8988T (cell line): ENCODE measurements at regions not wholly inside any gene's neighbourhood (a gene's known extent, or its start where the extent isn't known, plus 50 kb on each side); places are given as distances from the start of the nearest gene placed in this dataset.

Source experiments
- DNase-seq: peaks from one replicate; pipeline ENCODE4 v3.0.0; 2011

GRCh38 chr1:84090447-84091245, 53.4 kb upstream of the PRKACB start:
- DNase-seq: no peak

DNA sequence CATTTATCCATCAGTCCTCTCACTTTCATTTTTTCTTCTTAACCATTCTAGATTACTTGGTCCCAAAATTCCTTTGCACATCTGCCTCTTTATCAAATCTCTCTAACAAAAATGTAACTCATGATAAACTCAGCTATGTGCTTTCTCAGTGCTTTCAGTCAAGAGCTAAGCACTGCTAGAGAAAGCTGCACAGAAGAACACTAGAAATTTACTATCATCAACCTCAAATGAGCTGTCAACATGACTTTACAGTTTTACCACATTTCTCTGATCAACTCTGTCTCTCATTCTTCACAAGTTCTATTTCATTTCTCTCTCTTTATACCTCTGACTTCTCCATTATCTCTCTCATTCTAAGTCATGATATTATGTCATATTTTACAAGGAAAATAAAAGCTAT, 54.2 kb upstream of the PRKACB start:
- no peak for DNase-seq

DNA sequence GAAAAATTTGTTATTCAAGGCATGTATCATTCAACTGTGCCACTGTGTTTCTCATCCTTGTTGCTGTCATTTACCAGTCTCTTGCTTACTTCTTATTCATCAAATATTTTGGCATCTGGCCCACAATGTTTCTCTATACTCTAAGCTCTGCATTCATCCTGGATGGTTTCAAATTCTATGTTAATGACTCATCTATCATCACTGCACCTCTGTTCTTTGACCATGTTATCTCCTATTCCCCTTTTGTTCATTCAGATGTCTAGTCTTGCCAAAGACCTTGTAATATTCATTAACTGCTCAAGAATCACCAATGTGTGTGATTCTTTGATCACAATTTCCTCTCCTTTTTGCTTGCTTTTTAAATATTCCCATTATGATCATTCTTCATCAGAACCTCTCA, 54.6 kb upstream of the PRKACB start:
- no peak for DNase-seq

GRCh38 chr1:84086616-84087015, 57.5 kb upstream of the PRKACB start:
- no peak for DNase-seq

DNA sequence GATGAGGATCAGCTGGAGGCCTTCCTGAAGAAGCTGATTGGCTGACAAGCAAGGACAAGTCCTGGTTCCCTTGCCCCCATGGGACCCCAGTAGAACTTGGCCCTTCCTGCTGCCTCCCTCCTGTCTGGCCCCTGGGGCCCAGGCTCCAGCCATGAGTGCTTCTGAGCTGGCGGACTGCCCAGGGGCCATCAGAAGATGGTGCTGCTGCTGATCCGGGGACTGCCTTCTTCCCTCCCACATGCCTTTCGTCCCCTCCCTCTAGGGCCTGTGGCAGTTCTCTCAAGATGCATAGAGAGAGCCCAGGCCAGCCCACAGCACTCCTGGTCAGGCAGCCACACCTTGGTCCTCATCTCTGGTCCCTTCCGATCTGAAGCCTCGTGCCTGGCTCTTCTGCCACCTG, 57.9 kb upstream of the PRKACB start:
- DNase-seq: no peak

GRCh38 chr1:84083307-84083706, 60.8 kb upstream of the PRKACB start:
- DNase-seq: no peak

DNA sequence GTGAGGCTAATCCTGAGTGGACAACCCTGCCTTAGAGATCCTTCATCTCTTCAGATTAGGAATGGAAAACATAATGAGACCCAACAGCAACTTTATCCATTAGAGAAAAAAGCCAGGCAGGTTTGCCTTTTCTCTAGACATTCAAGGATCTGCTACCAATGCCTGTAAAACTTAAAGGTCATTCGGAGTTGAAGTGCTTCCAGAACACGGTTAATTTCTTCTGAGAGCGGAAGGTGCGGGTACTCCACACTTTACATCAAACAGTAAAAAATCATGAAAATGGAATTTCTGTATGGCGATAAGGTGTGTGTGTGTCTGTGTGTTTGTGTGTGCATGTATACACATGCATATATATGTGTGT, 65.2 kb upstream of the PRKACB start:
- DNase-seq: no peak

- peak; percentile 17 for DNase-seq
Measured at GRCh38 chr1:84078108-84078841, 65.8 kb upstream of the PRKACB start.

GRCh38 chr1:84077476-84078107, 66.5 kb upstream of the PRKACB start:
- peak; percentile 83 for DNase-seq

- DNase-seq: no peak
Measured at GRCh38 chr1:84073266-84073665, 70.8 kb upstream of the PRKACB start.

- DNase-seq: no peak
Measured at GRCh38 chr1:84069236-84069845, 70.4 kb upstream of the TTLL7 start.

- DNase-seq: no peak
Measured at GRCh38 chr1:84062496-84062895, 63.6 kb upstream of the TTLL7 start.

- no peak for DNase-seq
Measured at GRCh38 chr1:84061336-84061735, 62.4 kb upstream of the TTLL7 start.

DNA sequence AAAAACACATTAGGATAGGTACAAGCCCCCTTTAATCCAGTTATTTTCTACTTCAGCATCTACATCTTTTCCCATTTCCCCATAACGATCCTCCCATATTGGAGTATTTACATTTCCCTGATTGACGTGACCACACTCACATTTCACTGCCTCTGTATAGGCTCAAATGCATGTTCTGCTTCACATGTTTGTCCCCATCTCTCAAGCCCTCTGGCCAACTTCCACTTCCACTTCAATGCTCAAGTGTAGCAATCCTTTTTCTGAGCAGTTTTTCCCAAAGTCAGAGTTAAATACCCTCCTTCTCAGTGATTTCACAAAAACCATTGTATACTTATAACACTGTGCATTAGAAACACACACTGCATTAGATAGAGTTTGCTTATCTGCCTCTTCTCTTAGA, 61.8 kb upstream of the TTLL7 start:
- DNase-seq: no peak

- no peak for DNase-seq
Measured at GRCh38 chr1:84048820-84049219, 49.9 kb upstream of the TTLL7 start.
